ENCODE measurements at regions not wholly inside any gene's neighbourhood (a gene's known extent, or its start where the extent isn't known, plus 50 kb on each side); places are given as distances from the start of the nearest gene placed in this dataset.

DNA sequence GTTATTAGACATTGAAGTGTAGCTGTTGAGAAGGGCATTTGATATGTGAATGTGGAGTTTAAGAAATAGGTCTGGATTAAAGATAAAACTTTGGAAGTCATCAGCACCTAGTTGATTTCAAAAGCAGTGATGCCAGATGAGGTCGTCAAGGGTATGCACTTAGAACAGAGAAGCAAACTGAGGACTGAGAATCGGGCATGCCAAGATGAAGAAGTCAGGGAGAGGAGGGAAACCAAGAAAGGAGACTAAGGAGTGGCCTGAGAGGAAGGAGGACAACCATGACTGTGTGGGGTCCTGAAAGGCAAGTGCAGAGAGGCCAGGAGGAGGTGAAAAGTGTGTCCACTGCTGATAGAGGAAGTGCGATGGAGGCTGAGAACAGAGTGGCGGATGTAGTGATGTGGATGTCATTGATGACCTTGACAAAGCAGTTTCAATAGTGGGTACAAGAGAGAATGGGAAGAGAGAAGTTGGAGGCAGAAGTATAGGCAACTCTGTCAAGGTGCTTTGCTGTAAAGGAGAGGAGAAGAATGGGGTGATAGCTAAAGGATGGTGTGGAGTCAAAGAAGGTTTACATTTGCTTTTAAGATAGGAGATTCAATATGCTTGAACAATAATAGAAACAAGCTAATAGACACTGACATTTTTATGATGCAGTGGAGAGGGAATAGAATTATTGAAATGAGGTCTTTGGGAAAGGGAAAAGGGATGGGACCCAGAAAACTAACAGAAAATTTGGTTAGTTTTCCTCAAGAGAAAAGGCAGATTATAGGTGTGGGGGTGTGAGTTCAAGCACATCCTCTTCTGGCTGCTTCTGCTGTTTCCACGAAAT is 139.7 kb upstream of the TMEM170B start:
- peaks cover 0 to 4% (median 0%) of the 10 kb centered on the region in 8 donors for H3K9me3 ChIP-seq
- peaks cover 0 to 46% (median 26%) of the 10 kb centered on the region in 6 donors for H3K4me1 ChIP-seq
- H3K27me3 ChIP-seq (replicated peaks in 1 of 7), result no peaks in the 10 kb centered on the region
- 68 to 85% (median 79%) methylated on average over 5 of the region's 5 CpGs for WGBS, 5 donors
- DNase-seq, result no peak
- H3K4me3 ChIP-seq, result no peak overlapping the region
- no peak for TF ChIP-seq POLR2AphosphoS5 (IDR thresholded peaks at IDR 0.05)
- no peak for TF ChIP-seq POLR2A (IDR thresholded peaks at IDR 0.05)
- TF ChIP-seq, protein P1, sequence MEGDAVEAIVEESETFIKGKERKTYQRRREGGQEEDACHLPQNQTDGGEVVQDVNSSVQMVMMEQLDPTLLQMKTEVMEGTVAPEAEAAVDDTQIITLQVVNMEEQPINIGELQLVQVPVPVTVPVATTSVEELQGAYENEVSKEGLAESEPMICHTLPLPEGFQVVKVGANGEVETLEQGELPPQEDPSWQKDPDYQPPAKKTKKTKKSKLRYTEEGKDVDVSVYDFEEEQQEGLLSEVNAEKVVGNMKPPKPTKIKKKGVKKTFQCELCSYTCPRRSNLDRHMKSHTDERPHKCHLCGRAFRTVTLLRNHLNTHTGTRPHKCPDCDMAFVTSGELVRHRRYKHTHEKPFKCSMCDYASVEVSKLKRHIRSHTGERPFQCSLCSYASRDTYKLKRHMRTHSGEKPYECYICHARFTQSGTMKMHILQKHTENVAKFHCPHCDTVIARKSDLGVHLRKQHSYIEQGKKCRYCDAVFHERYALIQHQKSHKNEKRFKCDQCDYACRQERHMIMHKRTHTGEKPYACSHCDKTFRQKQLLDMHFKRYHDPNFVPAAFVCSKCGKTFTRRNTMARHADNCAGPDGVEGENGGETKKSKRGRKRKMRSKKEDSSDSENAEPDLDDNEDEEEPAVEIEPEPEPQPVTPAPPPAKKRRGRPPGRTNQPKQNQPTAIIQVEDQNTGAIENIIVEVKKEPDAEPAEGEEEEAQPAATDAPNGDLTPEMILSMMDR (IDR thresholded peaks at IDR 0.05 in 8 of 11, conservative IDR thresholded peaks at IDR 0.05 in 3 of 11), result no peak
- H3K36me3 ChIP-seq, result no peaks in the 10 kb centered on the region
- peak overlapping the region in 4 of 8 donors; percentile 6 to 35 (median 8) for H3K27ac ChIP-seq
- intact Hi-C loops (cut with DNase I; ENCODE audit: low total_unique reads), result no loop called here

DNA sequence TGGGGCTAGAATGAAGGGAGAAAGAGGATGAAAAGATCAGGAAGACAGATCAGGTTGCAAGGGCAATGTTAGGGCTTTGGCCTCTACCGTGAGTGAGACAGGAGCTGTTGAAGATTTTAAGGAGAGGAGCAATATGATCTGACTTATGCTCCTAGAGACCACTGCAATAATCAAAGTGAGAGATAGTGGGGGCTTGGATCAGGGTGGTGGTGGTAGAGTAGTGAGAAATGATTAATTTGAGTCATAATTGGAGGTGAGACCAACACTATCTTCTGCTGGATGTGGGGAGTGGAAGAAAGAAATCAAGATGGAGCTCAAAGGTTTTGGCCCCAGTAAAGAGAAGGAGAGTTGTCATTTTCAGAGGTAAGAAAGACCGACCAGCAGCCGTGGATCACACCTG is 140.7 kb upstream of the TMEM170B start:
- Histone ChIP-seq H3K4me3 (no peak overlapping the region), H3K9me3 (no peaks in the 10 kb centered on the region), H3K36me3 (no peaks in the 10 kb centered on the region), H3K27me3 (replicated peaks in 1 of 7) (no peaks in the 10 kb centered on the region), H3K27ac (no peak overlapping the region), H3K4me1 (peaks cover 0 to 50% (median 28%) of the 10 kb centered on the region in 6 donors)
- no peak for TF ChIP-seq POLR2AphosphoS5 (IDR thresholded peaks at IDR 0.05)
- TF ChIP-seq, protein P1 (IDR thresholded peaks at IDR 0.05 in 8 of 11, conservative IDR thresholded peaks at IDR 0.05 in 3 of 11), result no peak
- no peak for TF ChIP-seq POLR2A (IDR thresholded peaks at IDR 0.05)
- intact Hi-C loops (cut with DNase I; ENCODE audit: low total_unique reads), result no loop called here
- no peak for DNase-seq
- WGBS, 5 donors, result 92 to 99% (median 94%) methylated on average over 3 of the region's 3 CpGs

DNA sequence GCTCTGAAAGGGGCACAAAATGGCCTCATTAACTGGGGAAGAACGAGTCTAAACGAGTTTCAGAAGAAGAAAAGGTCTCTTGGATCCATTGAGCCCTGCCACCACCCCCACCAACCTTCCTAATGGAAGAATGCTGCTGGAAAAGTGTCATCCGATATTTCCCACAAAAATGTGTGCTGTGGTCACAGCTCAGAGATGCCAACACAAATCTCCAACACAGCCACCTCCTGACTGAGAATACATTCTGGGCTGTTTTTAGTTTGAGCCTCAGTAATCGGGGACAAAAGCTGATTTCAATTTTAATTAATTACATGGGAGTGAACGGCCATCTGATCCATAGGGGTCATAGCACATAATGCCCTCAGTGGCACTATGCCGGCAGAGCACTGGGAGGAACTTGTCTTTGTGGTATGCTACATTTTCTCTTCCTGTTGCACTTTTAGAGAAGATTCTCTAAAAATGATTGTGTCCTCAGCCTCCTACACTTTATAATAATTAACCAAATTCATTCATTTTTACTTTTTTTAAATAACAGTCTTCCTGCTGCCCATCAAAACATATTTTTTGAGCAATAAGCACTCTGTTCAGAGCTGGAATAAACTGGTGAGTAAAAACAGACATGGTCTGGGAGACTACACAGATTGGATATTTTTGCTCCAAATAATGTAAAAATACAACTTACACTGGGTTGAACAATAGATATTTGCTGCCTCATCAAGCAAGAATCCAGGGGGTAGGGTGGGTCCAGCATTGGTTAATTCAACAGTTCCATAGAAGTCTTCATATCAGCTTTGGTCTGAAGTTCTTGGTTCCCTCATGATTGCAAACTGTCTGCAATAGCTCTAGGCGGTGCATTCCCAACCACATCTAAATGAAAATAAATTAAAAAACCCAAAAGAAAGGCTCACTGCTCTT is 143.6 kb upstream of the TMEM170B start:
- peak overlapping the region in 6 of 8 donors; percentile 16 to 69 (median 62) for H3K27ac ChIP-seq
- TF ChIP-seq POLR2AphosphoS5 (IDR thresholded peaks at IDR 0.05) (no peak), POLR2A (IDR thresholded peaks at IDR 0.05) (no peak)
- TF ChIP-seq, protein P1 (IDR thresholded peaks at IDR 0.05 in 8 of 11, conservative IDR thresholded peaks at IDR 0.05 in 3 of 11), result no peak

More for the DNA sequence above, 143.6 kb upstream of the TMEM170B start:
- WGBS, 5 donors, result 59 to 76% (median 67%) methylated on average over 7 of the region's 7 CpGs
- Histone ChIP-seq H3K9me3 (no peaks in the 10 kb centered on the region), H3K4me3 (no peak overlapping the region), H3K4me1 (peaks cover 4 to 56% (median 27%) of the 10 kb centered on the region in 6 donors), H3K36me3 (no peaks in the 10 kb centered on the region), H3K27me3 (replicated peaks in 1 of 7) (no peaks in the 10 kb centered on the region)
- DNase-seq, result no peak
- intact Hi-C loops (cut with DNase I; ENCODE audit: low total_unique reads), result no loop called here
